Osteoblast (primary cell): ENCODE measurements at regions not wholly inside any gene's neighbourhood (a gene's known extent, or its start where the extent isn't known, plus 50 kb on each side); places are given as distances from the start of the nearest gene placed in this dataset.

Source experiments
- DNase-seq: peaks from one replicate; pipeline ENCODE4 v3.0.0; 2011; ENCODE audit warnings: low spot score, mixed read lengths; ENCODE audit not compliant: insufficient read length; ENCODE audit errors: missing footprints
- H2AFZ ChIP-seq: 2 replicates; pipeline ENCODE4 v1.6.0; 2011; ENCODE audit warnings: mild to moderate bottlenecking, low read length
- H3K27ac ChIP-seq: 2 replicates; pipeline ENCODE4 v1.5.1; 2011; ENCODE audit warnings: mild to moderate bottlenecking, low read depth, low read length, moderate library complexity
- H3K27me3 ChIP-seq: 2 replicates; pipeline ENCODE4 v1.6.0; 2012; ENCODE audit warnings: mild to moderate bottlenecking, control low read depth, inconsistent platforms, low read length, moderate library complexity; ENCODE audit not compliant: insufficient read depth
- H3K36me3 ChIP-seq: 2 replicates; pipeline ENCODE4 v1.5.1; 2011; ENCODE audit warnings: mild to moderate bottlenecking, low read length, control low read depth, moderate library complexity; ENCODE audit not compliant: insufficient read depth
- H3K4me1 ChIP-seq: 2 replicates; pipeline ENCODE4 v1.5.1; 2011; ENCODE audit warnings: mild to moderate bottlenecking, low read length, control low read depth, moderate library complexity; ENCODE audit not compliant: insufficient read depth
- H3K4me2 ChIP-seq: 2 replicates; pipeline ENCODE4 v1.6.0; 2011; ENCODE audit warnings: mild to moderate bottlenecking, low read length; ENCODE audit not compliant: insufficient read depth
- H3K4me3 ChIP-seq: fragments of 200-600 bp; sonication (generic); 3 replicates; pipeline ENCODE4 v1.5.1; 2012; ENCODE audit warnings: mild to moderate bottlenecking, low read length, inconsistent platforms; ENCODE audit not compliant: insufficient read depth
- H3K79me2 ChIP-seq: 2 replicates; pipeline ENCODE4 v1.6.0; 2012; ENCODE audit warnings: mild to moderate bottlenecking, low read length, control low read depth, inconsistent platforms; ENCODE audit not compliant: insufficient read depth
- H3K9me3 ChIP-seq: 2 replicates; pipeline ENCODE4 v1.5.1; 2011; ENCODE audit warnings: low read depth, low read length, control low read depth
- H4K20me1 ChIP-seq: 2 replicates; pipeline ENCODE4 v1.6.0; 2012; ENCODE audit warnings: mild to moderate bottlenecking, low read length, control low read depth; ENCODE audit not compliant: insufficient read depth
- CTCF ChIP-seq: IDR thresholded peaks from 2 replicates; pipeline ENCODE4 v1.5.1; 2011; ENCODE audit warnings: mild to moderate bottlenecking, low read depth, low read length, moderate library complexity; ENCODE audit errors: extremely low read depth

GRCh38 chr2:21655136-21655535 is 531.4 kb downstream of the TDRD15 start:
- H3K9me3 ChIP-seq, result peaks cover 8% of the 10 kb centered on the region
- no peak for DNase-seq

GRCh38 chr2:21656330-21657075 is 532.7 kb downstream of the TDRD15 start:
- Histone ChIP-seq H3K27ac (no peak overlapping the region), H3K4me2 (no peak overlapping the region), H3K4me1 (no peaks in the 10 kb centered on the region), H4K20me1 (no peaks in the 10 kb centered on the region), H3K27me3 (no peaks in the 10 kb centered on the region), H3K36me3 (no peaks in the 10 kb centered on the region), H2AFZ (no peak overlapping the region), H3K9me3 (peaks cover 8% of the 10 kb centered on the region), H3K79me2 (no peaks in the 10 kb centered on the region), H3K4me3 (no peak overlapping the region)
- no peak for TF ChIP-seq CTCF
- no peak for DNase-seq

More at GRCh38 chr2:21655136-21655535, 531.4 kb downstream of the TDRD15 start:
- Histone ChIP-seq H3K4me2 (no peak overlapping the region), H3K4me3 (no peak overlapping the region), H3K36me3 (no peaks in the 10 kb centered on the region), H3K4me1 (no peaks in the 10 kb centered on the region), H3K27me3 (no peaks in the 10 kb centered on the region), H3K27ac (no peak overlapping the region), H4K20me1 (no peaks in the 10 kb centered on the region), H2AFZ (no peak overlapping the region), H3K79me2 (no peaks in the 10 kb centered on the region)
- no peak for TF ChIP-seq CTCF

GRCh38 chr2:21657445-21657844 is 533.7 kb downstream of the TDRD15 start:
- Histone ChIP-seq H4K20me1 (no peaks in the 10 kb centered on the region), H3K4me1 (no peaks in the 10 kb centered on the region), H3K36me3 (no peaks in the 10 kb centered on the region), H3K4me3 (no peak overlapping the region), H3K79me2 (no peaks in the 10 kb centered on the region), H3K27me3 (no peaks in the 10 kb centered on the region), H3K27ac (no peak overlapping the region), H3K9me3 (peaks cover 10% of the 10 kb centered on the region), H2AFZ (no peak overlapping the region), H3K4me2 (no peak overlapping the region)
- TF ChIP-seq CTCF, result no peak
- DNase-seq, result no peak

GRCh38 chr2:21658269-21658668 is 534.5 kb downstream of the TDRD15 start:
- Histone ChIP-seq H3K36me3 (no peaks in the 10 kb centered on the region), H3K27me3 (no peaks in the 10 kb centered on the region), H3K4me1 (no peaks in the 10 kb centered on the region), H3K4me3 (no peak overlapping the region), H3K79me2 (no peaks in the 10 kb centered on the region), H4K20me1 (no peaks in the 10 kb centered on the region), H3K4me2 (no peak overlapping the region), H2AFZ (no peak overlapping the region), H3K27ac (no peak overlapping the region), H3K9me3 (peaks cover 8% of the 10 kb centered on the region)
- no peak for DNase-seq
- no peak for TF ChIP-seq CTCF
